HCT116 (cell line): ENCODE measurements at regions not wholly inside any gene's neighbourhood (a gene's known extent, or its start where the extent isn't known, plus 50 kb on each side); places are given as distances from the start of the nearest gene placed in this dataset.

Source experiments
- ATAC-seq: fragments of 200-7000 bp; cut with Tn5 transposase; 2 replicates; pipeline ENCODE4 v1.9.1; 2020; ENCODE audit warnings: mild to moderate bottlenecking, moderate library complexity
- BruUV-seq: library from RNA; stranded (reverse); fragments of 400-500 nt; replicated peaks from 2 replicates; lab custom pipeline; 2021; lab: Mats Ljungman, UMichigan
- CTCF ChIA-PET: fragments of 300-600 bp; sonication (Branson Sonifier 250); formaldehyde crosslinking; loops from one replicate; lab custom pipeline; 2021; ENCODE audit warnings: antibody characterized with exemption; lab: Charles Lee
- POLR2A ChIA-PET: fragments of 300-600, 350-600 bp; sonication (Branson Sonifier 250); formaldehyde crosslinking; loops from one replicate; lab custom pipeline; 2021; ENCODE audit warnings: antibody characterized with exemption; lab: Charles Lee
- RAD21 ChIA-PET, 2 experiments: fragments of 300-600 bp; sonication (Branson Sonifier 250); formaldehyde crosslinking; loops; one replicate each; lab custom pipeline; 2023; ENCODE audit warnings: low total read pairs in 2 of 2; ENCODE audit not compliant: uncharacterized antibody in 2 of 2, unreplicated experiment in 2 of 2, low non-redundant PET in 1 of 2; lab: Charles Lee
- DNase-seq: peaks from one replicate; pipeline ENCODE4 v3.0.0-alpha.2; 2010; ENCODE audit warnings: low read depth, low spot score
- H2AFZ ChIP-seq: fragments of 200-600 bp; shearing (Covaris generic), sonication (generic); 2 replicates; pipeline ENCODE4 v1.6.1; 2017; ENCODE audit warnings: low read depth, mixed run types, mixed read lengths, antibody characterized with exemption, low read length; ENCODE audit not compliant: poor library complexity, severe bottlenecking
- H3K27ac ChIP-seq: 2 replicates; pipeline ENCODE4 v1.5.1; 2012; ENCODE audit warnings: low read depth, low read length
- H3K27me3 ChIP-seq: fragments of 200-600 bp; sonication (generic); 2 replicates; pipeline ENCODE4 v1.6.1; 2016; ENCODE audit warnings: mixed run types, low read length, mixed read lengths; ENCODE audit not compliant: insufficient read depth
- H3K36me3 ChIP-seq, 2 experiments: fragments of 200-500 bp in 1 of 2; fragments of 200-600 bp in 1 of 2; sonication (Bioruptor generic) in 1 of 2; sonication (generic) in 1 of 2; 2 replicates each; pipeline versions ENCODE4 v1.5.1 to v1.6.1; 2014 to 2016; ENCODE audit warnings: low read length in 2 of 2, inconsistent platforms in 1 of 2, mixed read lengths in 1 of 2, mixed run types in 1 of 2; ENCODE audit not compliant: insufficient read depth in 2 of 2, control insufficient read depth in 1 of 2
- H3K4me1 ChIP-seq, 2 experiments: fragments of 200-600 bp in 1 of 2; sonication (generic) in 1 of 2; 2 replicates each; pipeline versions ENCODE4 v1.5.1 to v1.6.1; 2012 to 2017; ENCODE audit warnings: low read length in 2 of 2, inconsistent platforms in 1 of 2, mild to moderate bottlenecking in 1 of 2, mixed read lengths in 1 of 2, mixed run types in 1 of 2, moderate library complexity in 1 of 2; ENCODE audit not compliant: insufficient read depth in 2 of 2, control insufficient read depth in 1 of 2
- H3K4me2 ChIP-seq: fragments of 200-600 bp; sonication (generic); 2 replicates; pipeline ENCODE4 v1.6.1; 2017; ENCODE audit warnings: mixed run types, low read length, mixed read lengths
- H3K4me3 ChIP-seq, 2 experiments: fragments of 200-600 bp in 1 of 2; sonication (generic) in 1 of 2; replicated peaks in 1 of 2; 2 replicates each; pipeline ENCODE4 v1.5.1; 2011 to 2016; ENCODE audit warnings: low read length in 2 of 2, control low read depth in 1 of 2, low read depth in 1 of 2, mild to moderate bottlenecking in 1 of 2, mixed read lengths in 1 of 2, mixed run types in 1 of 2
- H3K79me2 ChIP-seq: fragments of 200-600 bp; sonication (generic); 2 replicates; pipeline ENCODE4 v1.6.1; 2017; ENCODE audit warnings: mild to moderate bottlenecking, mixed run types, low read length, moderate library complexity, mixed read lengths; ENCODE audit not compliant: insufficient read depth
- H3K9ac ChIP-seq: fragments of 200-600 bp; sonication (generic); 2 replicates; pipeline ENCODE4 v1.6.1; 2016; ENCODE audit warnings: low read length, mixed read lengths
- H3K9me2 ChIP-seq: fragments of 200-600 bp; sonication (generic), shearing (Covaris generic); 2 replicates; pipeline ENCODE4 v1.6.1; 2017; ENCODE audit warnings: mixed run types, mild to moderate bottlenecking, moderate library complexity; ENCODE audit not compliant: insufficient read depth
- H3K9me3 ChIP-seq, 2 experiments: fragments of 200-500 bp in 1 of 2; fragments of 200-600 bp in 1 of 2; sonication (Bioruptor generic) in 1 of 2; sonication (generic) in 1 of 2; 2 replicates each; pipeline ENCODE4 v1.6.1; 2014 to 2017; ENCODE audit warnings: low read length in 2 of 2, mixed read lengths in 2 of 2, inconsistent platforms in 1 of 2, low read depth in 1 of 2, mild to moderate bottlenecking in 1 of 2, mixed run types in 1 of 2, moderate library complexity in 1 of 2; ENCODE audit not compliant: control insufficient read depth in 1 of 2, insufficient read depth in 1 of 2
- H4K20me1 ChIP-seq: fragments of 200-600 bp; sonication (generic), shearing (Covaris generic); 2 replicates; pipeline ENCODE4 v1.6.1; 2017; ENCODE audit warnings: mixed run types, mild to moderate bottlenecking, moderate library complexity; ENCODE audit not compliant: insufficient read depth
- CBX3 ChIP-seq: IDR thresholded peaks from 2 replicates; pipeline ENCODE4 v1.6.1; 2012; ENCODE audit warnings: low read depth
- CEBPB ChIP-seq: IDR thresholded peaks from 2 replicates; pipeline ENCODE4 v1.6.1; 2012; ENCODE audit warnings: low read depth
- ELF1 ChIP-seq: IDR thresholded peaks from 2 replicates; pipeline ENCODE4 v1.6.1; 2012; ENCODE audit warnings: low read depth, borderline replicate concordance
- EZH2 ChIP-seq: fragments of 200-600 bp; sonication (generic); IDR thresholded peaks from 2 replicates; pipeline ENCODE4 v1.6.1; 2017; ENCODE audit warnings: antibody characterized with exemption, mixed run types
- EZH2phosphoT487 ChIP-seq: fragments of 200-600 bp; IDR thresholded peaks from 2 replicates; pipeline ENCODE4 v1.6.1; 2018; ENCODE audit warnings: antibody characterized with exemption, borderline replicate concordance
- JUND ChIP-seq: IDR thresholded peaks from 2 replicates; pipeline ENCODE4 v1.6.1; 2012
- RAD21 ChIP-seq: IDR thresholded peaks from 2 replicates; pipeline ENCODE4 v1.6.1; 2012; ENCODE audit warnings: low read depth, mild to moderate bottlenecking
- SP1 ChIP-seq: IDR thresholded peaks from 2 replicates; pipeline ENCODE4 v1.6.1; 2012; ENCODE audit warnings: low read depth
- YY1 ChIP-seq: IDR thresholded peaks from 2 replicates; pipeline ENCODE4 v1.6.1; 2011; ENCODE audit warnings: low read length, low read depth, moderate library complexity, mild to moderate bottlenecking; ENCODE audit not compliant: insufficient replicate concordance; ENCODE audit errors: extremely low read depth
- ZNF274 ChIP-seq: fragments of 200-500 bp; sonication (Bioruptor generic); IDR thresholded peaks from 2 replicates; pipeline ENCODE4 v1.6.1; 2014; ENCODE audit warnings: mild to moderate bottlenecking, low read depth, low read length, inconsistent platforms
- intact Hi-C: fragments of 100-400 bp; cut with micrococcal nuclease; formaldehyde crosslinking; loops from 2 replicates; pipeline ENCODE4 v1.10.0; 2022
- TF ChIP-seq, protein P1 (sequence below): IDR thresholded peaks from 2 replicates; pipeline ENCODE4 v1.6.1; 2012; ENCODE audit warnings: low read depth
- TF ChIP-seq, protein P2 (sequence below): IDR thresholded peaks from 2 replicates; pipeline ENCODE4 v1.6.1; 2011; ENCODE audit warnings: mild to moderate bottlenecking, low read length, moderate library complexity; ENCODE audit not compliant: insufficient replicate concordance; ENCODE audit errors: extremely low read depth

DNA sequence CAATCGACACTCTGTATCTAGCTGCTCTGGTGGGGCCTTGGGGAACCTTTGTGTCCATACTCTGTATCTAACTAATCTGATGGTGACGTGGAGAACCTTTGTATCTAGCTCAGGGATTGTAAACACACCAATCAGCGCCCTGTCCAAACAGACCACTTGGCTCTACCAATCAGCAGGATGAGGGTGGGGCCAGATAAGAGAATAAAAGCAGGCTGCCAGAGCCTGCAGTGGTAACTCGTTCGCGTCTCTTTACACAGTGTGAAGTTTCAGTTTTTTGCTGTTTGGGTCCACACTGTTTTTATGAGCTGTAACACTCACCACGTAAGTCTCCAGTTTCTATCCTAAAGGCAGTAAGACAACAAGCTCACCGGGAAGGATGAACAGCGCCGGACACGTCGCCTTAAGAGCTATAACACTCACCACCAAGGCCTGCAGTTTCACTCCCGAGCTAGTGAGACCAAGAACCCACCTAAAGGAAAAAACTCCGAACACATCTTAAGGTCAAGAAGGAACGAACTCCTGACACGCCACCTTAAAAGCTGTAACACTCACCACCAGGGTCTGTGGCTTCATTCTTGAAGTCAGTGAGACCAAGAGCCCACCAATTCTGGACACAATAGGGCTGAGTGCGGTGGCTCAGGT, 64.6 kb downstream of the KPNA2 start:
- no peaks in the 10 kb centered on the region for H3K9me2 ChIP-seq
- peaks cover 11 to 26% of the 10 kb centered on the region in 2 experiments for H3K4me1 ChIP-seq
- ATAC-seq (no peak), DNase-seq (no peak)
- RAD21 ChIA-PET, result no interaction called here
- no peak overlapping the region for H3K27ac ChIP-seq
- no peak overlapping the region for H2AFZ ChIP-seq
- no peak for TF ChIP-seq RAD21
- no peak for TF ChIP-seq YY1
- TF ChIP-seq SP1, result no peak
- TF ChIP-seq CBX3, result no peak
- no peak for TF ChIP-seq ZNF274
- TF ChIP-seq EZH2, result no peak
- no peak overlapping the region for H3K9ac ChIP-seq
- H4K20me1 ChIP-seq, result no peaks in the 10 kb centered on the region
- CTCF ChIA-PET, result no interaction called here
- H3K9me3 ChIP-seq, result no peaks in the 10 kb centered on the region
- no peaks in the 10 kb centered on the region for H3K36me3 ChIP-seq
- peaks cover 10% of the 10 kb centered on the region for H3K79me2 ChIP-seq
- POLR2A ChIA-PET, result interaction anchor here (1.3 kb wide), 1 partner anchor 19 kb away, joined by 3 read pairs; no protein-coding TSS in a partner anchor
- no peaks in the 10 kb centered on the region for H3K27me3 ChIP-seq
- no TSS peak for BruUV-seq
- H3K4me3 ChIP-seq, result no peak overlapping the region
- no peak overlapping the region for H3K4me2 ChIP-seq
- intact Hi-C loops, result loop anchor here (5.0 kb wide), 1 partner anchor 108 kb away; no protein-coding TSS in a partner anchor

DNA sequence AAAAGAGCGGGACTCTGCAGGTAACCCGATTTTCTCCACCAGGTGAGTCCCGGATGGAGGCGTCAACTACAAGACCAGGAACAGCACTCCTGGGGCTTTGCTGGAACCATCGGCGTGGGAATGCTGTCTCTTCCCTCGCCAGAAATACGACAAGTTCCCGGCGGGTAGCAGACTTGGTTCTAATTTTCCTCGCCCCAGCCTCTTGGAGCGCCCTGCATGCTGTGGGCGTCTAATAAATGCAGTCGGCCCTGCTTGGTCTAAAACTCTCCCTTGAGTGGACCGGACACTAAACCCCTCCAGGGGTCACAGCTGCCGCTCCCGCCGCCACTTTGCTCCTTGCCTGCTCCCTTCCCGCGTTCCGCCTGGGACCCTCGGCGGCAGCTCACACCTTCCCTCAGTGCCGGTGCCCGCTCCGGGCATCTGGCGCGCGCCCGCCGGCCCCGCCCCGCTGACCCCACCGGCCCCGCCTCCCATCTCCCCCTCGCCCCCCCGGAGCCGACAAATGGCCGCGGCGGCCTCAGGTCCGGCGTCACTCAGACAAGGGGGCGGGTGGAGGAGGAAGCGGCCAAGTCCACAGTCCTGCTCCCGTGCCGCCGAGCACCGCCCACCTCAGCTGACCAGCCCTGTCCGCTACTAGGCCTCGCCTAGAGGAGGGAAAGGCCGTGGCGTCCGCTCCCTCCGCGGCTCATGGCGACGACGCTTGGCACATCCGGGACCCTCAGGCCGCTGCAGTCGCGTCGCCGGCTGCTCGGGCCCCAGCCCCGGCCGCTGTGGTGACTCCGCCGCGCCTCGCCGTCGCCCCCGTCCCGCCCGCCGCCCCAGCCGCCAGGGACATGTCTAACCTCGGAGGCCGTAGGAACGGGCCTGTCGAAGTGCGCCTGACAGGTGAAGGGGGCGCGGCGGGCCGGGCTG, 65.8 kb downstream of the KPNA2 start:
- ATAC-seq, result peak; percentile 98
- peak overlapping the region; percentile 29 for H2AFZ ChIP-seq
- TF ChIP-seq RAD21, result no peak
- no peak for TF ChIP-seq EZH2
- TF ChIP-seq, protein P1, sequence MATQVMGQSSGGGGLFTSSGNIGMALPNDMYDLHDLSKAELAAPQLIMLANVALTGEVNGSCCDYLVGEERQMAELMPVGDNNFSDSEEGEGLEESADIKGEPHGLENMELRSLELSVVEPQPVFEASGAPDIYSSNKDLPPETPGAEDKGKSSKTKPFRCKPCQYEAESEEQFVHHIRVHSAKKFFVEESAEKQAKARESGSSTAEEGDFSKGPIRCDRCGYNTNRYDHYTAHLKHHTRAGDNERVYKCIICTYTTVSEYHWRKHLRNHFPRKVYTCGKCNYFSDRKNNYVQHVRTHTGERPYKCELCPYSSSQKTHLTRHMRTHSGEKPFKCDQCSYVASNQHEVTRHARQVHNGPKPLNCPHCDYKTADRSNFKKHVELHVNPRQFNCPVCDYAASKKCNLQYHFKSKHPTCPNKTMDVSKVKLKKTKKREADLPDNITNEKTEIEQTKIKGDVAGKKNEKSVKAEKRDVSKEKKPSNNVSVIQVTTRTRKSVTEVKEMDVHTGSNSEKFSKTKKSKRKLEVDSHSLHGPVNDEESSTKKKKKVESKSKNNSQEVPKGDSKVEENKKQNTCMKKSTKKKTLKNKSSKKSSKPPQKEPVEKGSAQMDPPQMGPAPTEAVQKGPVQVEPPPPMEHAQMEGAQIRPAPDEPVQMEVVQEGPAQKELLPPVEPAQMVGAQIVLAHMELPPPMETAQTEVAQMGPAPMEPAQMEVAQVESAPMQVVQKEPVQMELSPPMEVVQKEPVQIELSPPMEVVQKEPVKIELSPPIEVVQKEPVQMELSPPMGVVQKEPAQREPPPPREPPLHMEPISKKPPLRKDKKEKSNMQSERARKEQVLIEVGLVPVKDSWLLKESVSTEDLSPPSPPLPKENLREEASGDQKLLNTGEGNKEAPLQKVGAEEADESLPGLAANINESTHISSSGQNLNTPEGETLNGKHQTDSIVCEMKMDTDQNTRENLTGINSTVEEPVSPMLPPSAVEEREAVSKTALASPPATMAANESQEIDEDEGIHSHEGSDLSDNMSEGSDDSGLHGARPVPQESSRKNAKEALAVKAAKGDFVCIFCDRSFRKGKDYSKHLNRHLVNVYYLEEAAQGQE, result no peak
- TF ChIP-seq JUND, result no peak
- no peak for TF ChIP-seq CEBPB
- no peak for TF ChIP-seq EZH2phosphoT487
- no peak for TF ChIP-seq ELF1
- TF ChIP-seq, protein P2, sequence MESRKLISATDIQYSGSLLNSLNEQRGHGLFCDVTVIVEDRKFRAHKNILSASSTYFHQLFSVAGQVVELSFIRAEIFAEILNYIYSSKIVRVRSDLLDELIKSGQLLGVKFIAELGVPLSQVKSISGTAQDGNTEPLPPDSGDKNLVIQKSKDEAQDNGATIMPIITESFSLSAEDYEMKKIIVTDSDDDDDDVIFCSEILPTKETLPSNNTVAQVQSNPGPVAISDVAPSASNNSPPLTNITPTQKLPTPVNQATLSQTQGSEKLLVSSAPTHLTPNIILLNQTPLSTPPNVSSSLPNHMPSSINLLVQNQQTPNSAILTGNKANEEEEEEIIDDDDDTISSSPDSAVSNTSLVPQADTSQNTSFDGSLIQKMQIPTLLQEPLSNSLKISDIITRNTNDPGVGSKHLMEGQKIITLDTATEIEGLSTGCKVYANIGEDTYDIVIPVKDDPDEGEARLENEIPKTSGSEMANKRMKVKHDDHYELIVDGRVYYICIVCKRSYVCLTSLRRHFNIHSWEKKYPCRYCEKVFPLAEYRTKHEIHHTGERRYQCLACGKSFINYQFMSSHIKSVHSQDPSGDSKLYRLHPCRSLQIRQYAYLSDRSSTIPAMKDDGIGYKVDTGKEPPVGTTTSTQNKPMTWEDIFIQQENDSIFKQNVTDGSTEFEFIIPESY, result peak; percentile 39

More for the DNA sequence above, 65.8 kb downstream of the KPNA2 start:
- ChIA-PET RAD21 (no interaction called here), CTCF (no interaction called here), POLR2A (interaction anchor here (0.7 to 1.2 kb wide), 2 partner anchors 10 to 67 kb away, joined by 3 read pairs; no protein-coding TSS in a partner anchor)
- Histone ChIP-seq H3K79me2 (peaks cover 17% of the 10 kb centered on the region), H3K4me2 (peak overlapping the region; percentile 91), H3K4me1 (peaks cover 11 to 26% of the 10 kb centered on the region in 2 experiments), H3K9me3 (no peaks in the 10 kb centered on the region), H3K9me2 (no peaks in the 10 kb centered on the region), H3K4me3 (peak overlapping the region; percentile 76), H3K27me3 (no peaks in the 10 kb centered on the region), H3K36me3 (no peaks in the 10 kb centered on the region), H4K20me1 (no peaks in the 10 kb centered on the region), H3K27ac (peak overlapping the region; percentile 77), H3K9ac (peak overlapping the region; percentile 73)
- intact Hi-C loops, result loop anchor here (5.0 kb wide), 1 partner anchor 109 kb away; no protein-coding TSS in a partner anchor
- BruUV-seq, result TSS peak; percentile 81
- peak; percentile 92 for DNase-seq
